ENCODE measurements at regions not wholly inside any gene's neighbourhood (a gene's known extent, or its start where the extent isn't known, plus 50 kb on each side); places are given as distances from the start of the nearest gene placed in this dataset.

GRCh38 chr16:64532691-64533090 is 589.2 kb downstream of the CDH11 start:
- no peak for DNase-seq

GRCh38 chr16:64532117-64532516 is 589.7 kb downstream of the CDH11 start:
- no peak for DNase-seq

GRCh38 chr16:64531401-64531800 is 590.5 kb downstream of the CDH11 start:
- no peak for DNase-seq

GRCh38 chr16:64522548-64522947 is 599.3 kb downstream of the CDH11 start:
- no peak for DNase-seq

GRCh38 chr16:64513871-64514270 is 608.0 kb downstream of the CDH11 start:
- no peak for DNase-seq

GRCh38 chr16:64507240-64508024 is 614.4 kb downstream of the CDH11 start:
- no peak for DNase-seq

GRCh38 chr16:64499211-64499610 is 622.7 kb downstream of the CDH11 start:
- no peak for DNase-seq

GRCh38 chr16:64498363-64498762 is 623.5 kb downstream of the CDH11 start:
- DNase-seq, result no peak

GRCh38 chr16:64493709-64494108 is 628.2 kb downstream of the CDH11 start:
- DNase-seq, result no peak

GRCh38 chr16:64489449-64489848 is 632.4 kb downstream of the CDH11 start:
- DNase-seq, result no peak

GRCh38 chr16:64486561-64486960 is 635.3 kb downstream of the CDH11 start:
- no peak for DNase-seq

- peak; percentile 58 to 89 for DNase-seq
Measured at GRCh38 chr16:64481497-64481896, 640.4 kb downstream of the CDH11 start.

- no peak for DNase-seq
Measured at GRCh38 chr16:64478252-64478906, 643.5 kb downstream of the CDH11 start.

GRCh38 chr16:64475627-64476351 is 646.1 kb downstream of the CDH11 start:
- DNase-seq, result no peak

GRCh38 chr16:64470916-64471315 is 650.9 kb downstream of the CDH11 start:
- no peak for DNase-seq

GRCh38 chr16:64469906-64470702 is 651.8 kb downstream of the CDH11 start:
- peak in 1 of 2 experiments; percentile 55 for DNase-seq

GRCh38 chr16:64469351-64469750 is 652.5 kb downstream of the CDH11 start:
- DNase-seq, result no peak

- no peak for DNase-seq
Measured at GRCh38 chr16:64468515-64469090, 653.3 kb downstream of the CDH11 start.

GRCh38 chr16:64459821-64460220 is 662.0 kb downstream of the CDH11 start:
- peak in 1 of 2 experiments; percentile 39 for DNase-seq

GRCh38 chr16:64459402-64459801 is 662.5 kb downstream of the CDH11 start:
- DNase-seq, result no peak

- peak in 1 of 2 experiments; percentile 45 for DNase-seq
Measured at GRCh38 chr16:64455275-64455674, 666.6 kb downstream of the CDH11 start.

GRCh38 chr16:64453646-64454045 is 668.2 kb downstream of the CDH11 start:
- no peak for DNase-seq

- DNase-seq, result no peak
Measured at GRCh38 chr16:64452446-64452845, 669.4 kb downstream of the CDH11 start.
